Osteoblast (primary cell): ENCODE measurements at regions not wholly inside any gene's neighbourhood (a gene's known extent, or its start where the extent isn't known, plus 50 kb on each side); places are given as distances from the start of the nearest gene placed in this dataset.
"Not testable (repeated sequence)": the region's sequence is repeated elsewhere in the genome, so short reads cannot be mapped to it uniquely, and the experiment has no call there.

Source experiments
- DNase-seq: peaks from one replicate; pipeline ENCODE4 v3.0.0; 2011; ENCODE audit warnings: low spot score, mixed read lengths; ENCODE audit not compliant: insufficient read length; ENCODE audit errors: missing footprints
- H2AFZ ChIP-seq: 2 replicates; pipeline ENCODE4 v1.6.0; 2011; ENCODE audit warnings: mild to moderate bottlenecking, low read length
- H3K27ac ChIP-seq: 2 replicates; pipeline ENCODE4 v1.5.1; 2011; ENCODE audit warnings: mild to moderate bottlenecking, low read depth, low read length, moderate library complexity
- H3K27me3 ChIP-seq: 2 replicates; pipeline ENCODE4 v1.6.0; 2012; ENCODE audit warnings: mild to moderate bottlenecking, control low read depth, inconsistent platforms, low read length, moderate library complexity; ENCODE audit not compliant: insufficient read depth
- H3K36me3 ChIP-seq: 2 replicates; pipeline ENCODE4 v1.5.1; 2011; ENCODE audit warnings: mild to moderate bottlenecking, low read length, control low read depth, moderate library complexity; ENCODE audit not compliant: insufficient read depth
- H3K4me1 ChIP-seq: 2 replicates; pipeline ENCODE4 v1.5.1; 2011; ENCODE audit warnings: mild to moderate bottlenecking, low read length, control low read depth, moderate library complexity; ENCODE audit not compliant: insufficient read depth
- H3K4me2 ChIP-seq: 2 replicates; pipeline ENCODE4 v1.6.0; 2011; ENCODE audit warnings: mild to moderate bottlenecking, low read length; ENCODE audit not compliant: insufficient read depth
- H3K4me3 ChIP-seq: fragments of 200-600 bp; sonication (generic); 3 replicates; pipeline ENCODE4 v1.5.1; 2012; ENCODE audit warnings: mild to moderate bottlenecking, low read length, inconsistent platforms; ENCODE audit not compliant: insufficient read depth
- H3K79me2 ChIP-seq: 2 replicates; pipeline ENCODE4 v1.6.0; 2012; ENCODE audit warnings: mild to moderate bottlenecking, low read length, control low read depth, inconsistent platforms; ENCODE audit not compliant: insufficient read depth
- H3K9me3 ChIP-seq: 2 replicates; pipeline ENCODE4 v1.5.1; 2011; ENCODE audit warnings: low read depth, low read length, control low read depth
- H4K20me1 ChIP-seq: 2 replicates; pipeline ENCODE4 v1.6.0; 2012; ENCODE audit warnings: mild to moderate bottlenecking, low read length, control low read depth; ENCODE audit not compliant: insufficient read depth
- TF ChIP-seq, protein P1 (sequence below): IDR thresholded peaks from 2 replicates; pipeline ENCODE4 v1.5.1; 2011; ENCODE audit warnings: mild to moderate bottlenecking, low read depth, low read length, moderate library complexity; ENCODE audit errors: extremely low read depth

DNA sequence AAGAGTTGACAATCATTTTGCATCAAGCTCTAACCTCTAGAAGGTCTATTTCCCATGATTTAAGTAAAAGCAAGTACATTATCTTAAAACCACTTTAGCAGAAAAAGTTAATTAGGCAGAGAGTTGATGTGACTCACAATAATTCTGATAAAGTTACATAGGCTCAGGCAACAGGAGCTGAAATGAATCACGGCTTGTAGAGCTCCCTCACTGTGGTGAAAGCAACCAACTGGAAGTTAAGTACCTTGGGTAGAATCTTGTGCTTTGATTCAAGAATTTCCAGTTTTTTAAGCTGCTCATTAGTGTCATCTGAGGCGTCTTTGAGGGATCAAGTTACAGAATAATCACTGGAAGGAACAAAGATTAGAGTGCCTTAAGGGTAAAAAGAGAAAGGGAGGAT is 68.9 kb upstream of the NFE2L3 start:
- no peaks in the 10 kb centered on the region for H3K36me3 ChIP-seq
- no peak overlapping the region for H3K4me2 ChIP-seq
- no peak overlapping the region for H3K4me3 ChIP-seq
- TF ChIP-seq, protein P1, sequence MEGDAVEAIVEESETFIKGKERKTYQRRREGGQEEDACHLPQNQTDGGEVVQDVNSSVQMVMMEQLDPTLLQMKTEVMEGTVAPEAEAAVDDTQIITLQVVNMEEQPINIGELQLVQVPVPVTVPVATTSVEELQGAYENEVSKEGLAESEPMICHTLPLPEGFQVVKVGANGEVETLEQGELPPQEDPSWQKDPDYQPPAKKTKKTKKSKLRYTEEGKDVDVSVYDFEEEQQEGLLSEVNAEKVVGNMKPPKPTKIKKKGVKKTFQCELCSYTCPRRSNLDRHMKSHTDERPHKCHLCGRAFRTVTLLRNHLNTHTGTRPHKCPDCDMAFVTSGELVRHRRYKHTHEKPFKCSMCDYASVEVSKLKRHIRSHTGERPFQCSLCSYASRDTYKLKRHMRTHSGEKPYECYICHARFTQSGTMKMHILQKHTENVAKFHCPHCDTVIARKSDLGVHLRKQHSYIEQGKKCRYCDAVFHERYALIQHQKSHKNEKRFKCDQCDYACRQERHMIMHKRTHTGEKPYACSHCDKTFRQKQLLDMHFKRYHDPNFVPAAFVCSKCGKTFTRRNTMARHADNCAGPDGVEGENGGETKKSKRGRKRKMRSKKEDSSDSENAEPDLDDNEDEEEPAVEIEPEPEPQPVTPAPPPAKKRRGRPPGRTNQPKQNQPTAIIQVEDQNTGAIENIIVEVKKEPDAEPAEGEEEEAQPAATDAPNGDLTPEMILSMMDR = no peak
- DNase-seq = no peak
- H4K20me1 ChIP-seq = no peaks in the 10 kb centered on the region
- no peak overlapping the region for H2AFZ ChIP-seq
- no peak overlapping the region for H3K27ac ChIP-seq
- H3K79me2 ChIP-seq = no peaks in the 10 kb centered on the region
- no peaks in the 10 kb centered on the region for H3K4me1 ChIP-seq
- H3K27me3 ChIP-seq = peaks cover 15% of the 10 kb centered on the region
- H3K9me3 ChIP-seq = no peaks in the 10 kb centered on the region

DNA sequence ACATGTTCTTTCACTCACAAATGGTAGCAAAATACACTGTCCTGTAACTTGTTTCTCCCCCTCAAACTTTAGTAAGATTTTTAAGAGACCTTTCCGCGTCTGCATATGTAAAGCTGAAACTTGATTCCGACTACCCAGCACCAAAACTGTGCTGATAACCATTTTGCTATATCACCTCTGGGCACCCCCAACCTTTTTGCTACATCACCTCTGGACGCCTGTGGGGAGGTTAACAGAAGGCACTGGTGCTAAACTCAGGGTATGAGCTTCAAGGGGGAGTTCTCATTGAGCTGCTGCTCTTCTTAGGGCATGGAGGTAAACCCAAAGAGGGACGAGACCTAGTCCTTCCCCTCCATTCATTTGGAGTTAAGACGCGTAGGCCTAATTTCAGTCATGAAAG is 67.6 kb upstream of the NFE2L3 start:
- TF ChIP-seq, protein P1 = no peak
- Histone ChIP-seq H3K36me3 (no peaks in the 10 kb centered on the region), H3K4me3 (no peak overlapping the region), H3K9me3 (no peaks in the 10 kb centered on the region), H2AFZ (no peak overlapping the region), H3K27me3 (peaks cover 6% of the 10 kb centered on the region), H3K4me1 (no peaks in the 10 kb centered on the region), H3K79me2 (no peaks in the 10 kb centered on the region), H3K4me2 (no peak overlapping the region), H3K27ac (no peak overlapping the region), H4K20me1 (no peaks in the 10 kb centered on the region)
- DNase-seq = no peak

DNA sequence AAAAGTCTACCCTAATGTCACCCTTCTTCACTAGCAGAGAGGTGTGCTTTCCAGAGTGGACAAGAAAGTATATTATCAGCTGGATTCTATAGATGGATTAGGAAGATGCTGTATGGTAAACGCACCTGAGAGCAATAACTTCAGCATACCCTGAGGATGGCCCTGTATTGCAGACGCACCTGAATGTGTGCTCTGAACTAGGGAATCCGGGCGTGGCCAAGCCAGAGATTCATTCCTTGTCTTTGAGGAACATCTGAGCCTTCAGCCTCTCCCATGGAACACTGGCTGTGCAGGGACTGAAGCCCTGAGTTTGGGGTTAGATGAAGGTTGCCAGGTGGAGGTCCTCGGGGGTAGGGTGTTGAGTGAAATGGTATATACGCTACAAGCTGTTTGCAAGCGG is 66.2 kb upstream of the NFE2L3 start:
- Histone ChIP-seq H3K4me2 (no peak overlapping the region), H3K27me3 (peaks cover 2% of the 10 kb centered on the region), H4K20me1 (no peaks in the 10 kb centered on the region), H3K4me1 (no peaks in the 10 kb centered on the region), H3K9me3 (no peaks in the 10 kb centered on the region), H3K79me2 (no peaks in the 10 kb centered on the region), H2AFZ (no peak overlapping the region), H3K4me3 (no peak overlapping the region), H3K36me3 (no peaks in the 10 kb centered on the region), H3K27ac (no peak overlapping the region)
- DNase-seq = no peak
- TF ChIP-seq, protein P1 = no peak

DNA sequence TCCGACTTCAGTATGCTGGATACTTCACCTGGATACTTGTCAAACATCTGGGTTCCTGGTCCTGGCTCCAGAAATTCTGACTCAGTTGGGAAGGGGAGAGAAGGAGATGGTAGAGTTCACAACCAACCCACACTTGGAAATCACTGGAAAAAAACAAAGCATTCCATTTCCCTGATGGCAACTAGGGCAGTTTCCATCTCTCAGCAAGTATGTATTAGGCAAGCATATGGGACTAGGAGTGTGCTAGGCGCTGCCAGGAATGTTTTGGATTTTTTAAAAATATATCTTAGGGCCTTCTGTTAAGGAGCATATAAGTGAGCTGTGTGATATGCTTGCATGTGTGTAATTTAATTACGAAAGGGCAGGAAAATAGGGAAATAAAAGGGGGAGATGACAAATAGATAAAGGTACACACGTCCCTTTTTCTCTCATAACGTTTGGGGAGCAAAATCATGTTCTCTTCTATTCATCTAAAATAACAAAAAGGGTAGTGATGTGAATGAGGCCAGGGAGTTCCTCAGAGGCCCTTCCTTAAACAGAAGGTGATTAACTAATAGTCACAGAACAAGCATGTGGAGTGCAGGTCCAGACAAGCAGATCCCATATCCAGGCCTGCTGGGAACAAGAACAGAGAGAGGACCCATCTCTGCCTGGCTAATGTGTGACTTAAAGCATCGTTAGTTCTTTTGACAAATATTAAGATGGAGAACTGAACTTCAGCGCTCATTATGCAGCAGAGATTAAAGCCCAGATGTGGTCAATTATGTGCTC is 64.5 kb upstream of the NFE2L3 start:
- H3K36me3 ChIP-seq = no peaks in the 10 kb centered on the region
- H3K9me3 ChIP-seq = no peaks in the 10 kb centered on the region
- no peaks in the 10 kb centered on the region for H3K4me1 ChIP-seq
- no peak overlapping the region for H3K4me2 ChIP-seq
- H3K4me3 ChIP-seq = no peak overlapping the region
- no peaks in the 10 kb centered on the region for H4K20me1 ChIP-seq
- H3K79me2 ChIP-seq = no peaks in the 10 kb centered on the region
- no peak for DNase-seq
- TF ChIP-seq, protein P1 = no peak
- no peak overlapping the region for H3K27ac ChIP-seq
- peaks cover 2% of the 10 kb centered on the region for H3K27me3 ChIP-seq
- no peak overlapping the region for H2AFZ ChIP-seq

DNA sequence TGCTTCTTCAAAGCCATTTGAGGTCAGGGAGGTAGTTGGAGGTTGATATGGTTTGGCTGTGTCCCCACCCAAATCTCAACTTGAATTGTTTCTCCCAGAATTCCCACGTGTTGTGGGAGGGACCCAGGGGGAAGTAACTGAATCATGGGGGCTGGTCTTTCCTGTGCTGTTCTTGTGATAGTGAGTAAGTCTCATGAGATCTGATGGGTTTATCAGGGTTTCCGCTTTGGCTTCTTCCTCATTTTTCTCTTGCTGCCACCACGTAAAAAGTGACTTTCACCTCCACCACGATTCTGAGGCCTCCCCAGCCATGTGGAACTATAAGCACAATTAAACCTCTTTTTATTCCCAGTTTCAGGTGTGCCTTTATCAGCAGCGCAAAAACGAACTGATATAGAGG is 62.5 kb upstream of the NFE2L3 start:
- H2AFZ ChIP-seq, H3K9me3 ChIP-seq, H3K36me3 ChIP-seq, H3K4me2 ChIP-seq, H3K27me3 ChIP-seq, H3K79me2 ChIP-seq, H3K4me1 ChIP-seq, H3K27ac ChIP-seq, H3K4me3 ChIP-seq, DNase-seq, H4K20me1 ChIP-seq: not testable (repeated sequence)
